ENCODE measurements at regions not wholly inside any gene's neighbourhood (a gene's known extent, or its start where the extent isn't known, plus 50 kb on each side); places are given as distances from the start of the nearest gene placed in this dataset.
"Not testable (repeated sequence)": the region's sequence is repeated elsewhere in the genome, so short reads cannot be mapped to it uniquely, and the experiment has no call there.

DNA sequence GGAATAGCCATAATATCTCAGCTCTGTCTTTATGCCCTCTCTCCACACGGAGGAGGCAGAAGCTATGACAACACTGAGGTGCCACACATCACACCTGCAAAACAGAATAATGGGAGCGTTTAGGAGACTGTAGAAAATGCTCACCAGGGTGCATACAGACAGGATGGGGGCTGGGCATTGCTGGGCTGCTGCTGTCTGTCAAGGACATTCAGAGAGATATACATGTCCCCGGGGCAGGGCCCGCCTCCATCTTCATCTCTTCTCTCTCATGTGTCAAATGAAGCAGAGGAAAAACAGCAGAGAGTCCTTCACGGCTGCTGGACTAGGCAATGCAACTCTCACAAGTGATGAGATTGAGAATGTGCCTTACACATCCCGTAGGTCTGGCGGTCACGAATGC lies 65.3 kb upstream of the DHRSX start:
- no peak overlapping the region for H3K4me3 ChIP-seq
- no peaks in the 10 kb centered on the region for H3K36me3 ChIP-seq
- no peaks in the 10 kb centered on the region for H3K4me1 ChIP-seq
- peaks cover 0 to 3% of the 10 kb centered on the region in 2 donors for H3K9me3 ChIP-seq
- TF ChIP-seq, protein P1, sequence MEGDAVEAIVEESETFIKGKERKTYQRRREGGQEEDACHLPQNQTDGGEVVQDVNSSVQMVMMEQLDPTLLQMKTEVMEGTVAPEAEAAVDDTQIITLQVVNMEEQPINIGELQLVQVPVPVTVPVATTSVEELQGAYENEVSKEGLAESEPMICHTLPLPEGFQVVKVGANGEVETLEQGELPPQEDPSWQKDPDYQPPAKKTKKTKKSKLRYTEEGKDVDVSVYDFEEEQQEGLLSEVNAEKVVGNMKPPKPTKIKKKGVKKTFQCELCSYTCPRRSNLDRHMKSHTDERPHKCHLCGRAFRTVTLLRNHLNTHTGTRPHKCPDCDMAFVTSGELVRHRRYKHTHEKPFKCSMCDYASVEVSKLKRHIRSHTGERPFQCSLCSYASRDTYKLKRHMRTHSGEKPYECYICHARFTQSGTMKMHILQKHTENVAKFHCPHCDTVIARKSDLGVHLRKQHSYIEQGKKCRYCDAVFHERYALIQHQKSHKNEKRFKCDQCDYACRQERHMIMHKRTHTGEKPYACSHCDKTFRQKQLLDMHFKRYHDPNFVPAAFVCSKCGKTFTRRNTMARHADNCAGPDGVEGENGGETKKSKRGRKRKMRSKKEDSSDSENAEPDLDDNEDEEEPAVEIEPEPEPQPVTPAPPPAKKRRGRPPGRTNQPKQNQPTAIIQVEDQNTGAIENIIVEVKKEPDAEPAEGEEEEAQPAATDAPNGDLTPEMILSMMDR (IDR thresholded peaks at IDR 0.05), result no peak
- H3K27me3 ChIP-seq, result no peaks in the 10 kb centered on the region
- no peak overlapping the region for H3K27ac ChIP-seq
- intact Hi-C loops (cut with DNase I), result no loop called here
- ATAC-seq (no peak), DNase-seq (no peak)

- intact Hi-C loops (cut with DNase I), result no loop called here
- Histone ChIP-seq H3K4me3 (no peak overlapping the region), H3K27me3 (no peaks in the 10 kb centered on the region), H3K4me1 (no peaks in the 10 kb centered on the region), H3K9me3 (no peaks in the 10 kb centered on the region), H3K36me3 (no peaks in the 10 kb centered on the region), H3K27ac (no peak overlapping the region)
- DNase-seq (no peak), ATAC-seq (no peak)
- TF ChIP-seq, protein P1 (IDR thresholded peaks at IDR 0.05), result no peak
Measured at GRCh38 chrX:2561456-2561855, 60.7 kb upstream of the DHRSX start.

- H3K4me1 ChIP-seq, result no peaks in the 10 kb centered on the region
- no peak overlapping the region for H3K27ac ChIP-seq
- H3K27me3 ChIP-seq, result no peaks in the 10 kb centered on the region
- no peak overlapping the region for H3K4me3 ChIP-seq
- DNase-seq (no peak), ATAC-seq (no peak)
- TF ChIP-seq, protein P1 (IDR thresholded peaks at IDR 0.05), result no peak
- no peaks in the 10 kb centered on the region for H3K9me3 ChIP-seq
- intact Hi-C loops (cut with DNase I), result no loop called here
- no peaks in the 10 kb centered on the region for H3K36me3 ChIP-seq
Measured at GRCh38 chrX:2559124-2559523, 58.3 kb upstream of the DHRSX start.

- Histone ChIP-seq H3K4me1 (no peaks in the 10 kb centered on the region), H3K27ac (no peak overlapping the region), H3K4me3 (no peak overlapping the region), H3K36me3 (no peaks in the 10 kb centered on the region), H3K27me3 (no peaks in the 10 kb centered on the region), H3K9me3 (no peaks in the 10 kb centered on the region)
- TF ChIP-seq, protein P1 (IDR thresholded peaks at IDR 0.05), result no peak
- intact Hi-C loops (cut with DNase I), result no loop called here
- DNase-seq (no peak), ATAC-seq (no peak)
Measured at GRCh38 chrX:2554891-2555290, 54.1 kb upstream of the DHRSX start.

- DNase-seq; ATAC-seq; intact Hi-C loops (cut with DNase I): not testable (repeated sequence)
Measured at GRCh38 chrX:2554066-2554465, 53.3 kb upstream of the DHRSX start.

GRCh38 chrX:2552621-2553201 lies 51.9 kb upstream of the DHRSX start:
- DNase-seq, result no peak
- intact Hi-C loops (cut with DNase I), result no loop called here
- Histone ChIP-seq H3K4me3 (no peak overlapping the region), H3K4me1 (no peaks in the 10 kb centered on the region), H3K27ac (no peak overlapping the region), H3K9me3 (no peaks in the 10 kb centered on the region), H3K36me3 (no peaks in the 10 kb centered on the region), H3K27me3 (no peaks in the 10 kb centered on the region)
- TF ChIP-seq, protein P1 (IDR thresholded peaks at IDR 0.05), result no peak
- ATAC-seq, result no peak

More at GRCh38 chrX:2554066-2554465, 53.3 kb upstream of the DHRSX start:
- H3K9me3 ChIP-seq, H3K36me3 ChIP-seq, H3K4me1 ChIP-seq, H3K27ac ChIP-seq, H3K4me3 ChIP-seq, H3K27me3 ChIP-seq: not testable (repeated sequence)

Measured in left lung (tissue), 4 donors.